NCI-H2107 treated with DMSO at 0.1 percent for 48 hours (cell line): ENCODE measurements at regions not wholly inside any gene's neighbourhood (a gene's known extent, or its start where the extent isn't known, plus 50 kb on each side); places are given as distances from the start of the nearest gene placed in this dataset.
"Not testable (repeated sequence)": the region's sequence is repeated elsewhere in the genome, so short reads cannot be mapped to it uniquely, and the experiment has no call there.

Source experiments
- DNase-seq: peaks from one replicate; lab custom pipeline; 2025; ENCODE audit not compliant: unreplicated experiment; lab: John Stamatoyannopoulos, UW

- DNase-seq: no peak
These were observed 63.1 kb downstream of the MTNR1B start for GRCh38 chr11:93032580-93032979.

- DNase-seq: no peak
These were observed 63.6 kb downstream of the MTNR1B start for GRCh38 chr11:93033093-93033492.

- DNase-seq: no peak
These were observed 64.7 kb downstream of the MTNR1B start for GRCh38 chr11:93034031-93034722.

DNA sequence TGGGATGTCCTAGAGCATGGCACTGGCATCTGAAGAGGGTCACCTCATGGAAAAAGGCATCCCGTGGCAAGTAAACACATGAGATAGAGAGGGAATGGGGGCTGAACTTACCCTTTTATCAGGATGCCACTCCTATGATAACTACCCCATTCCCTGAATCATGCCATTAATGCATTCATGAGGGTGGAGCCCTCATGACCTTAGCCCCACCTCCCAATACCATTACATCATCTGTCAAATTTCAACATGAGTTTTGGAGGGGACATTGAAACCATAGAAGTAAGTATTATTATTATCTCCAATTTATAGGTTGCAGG is 65.2 kb downstream of the MTNR1B start:
- no peak for DNase-seq

DNA sequence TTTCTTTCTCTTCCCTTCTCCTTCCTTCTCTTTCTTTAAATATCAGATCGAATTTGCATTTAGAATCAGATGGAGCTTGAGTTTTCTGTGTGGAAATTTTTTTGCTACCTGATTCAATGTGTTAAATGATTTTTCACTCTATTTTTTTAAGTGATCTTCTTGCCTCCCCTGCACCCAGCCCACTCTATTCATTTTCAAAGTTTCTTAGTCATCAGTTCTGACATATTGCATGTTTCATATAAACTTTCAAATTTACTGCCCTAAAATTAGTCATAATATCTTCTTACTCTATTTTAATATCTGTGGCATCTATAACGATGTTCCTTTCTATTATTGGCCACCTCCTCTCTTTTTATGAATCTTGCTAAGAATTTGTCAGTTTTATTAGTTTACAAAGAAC is 69.1 kb downstream of the MTNR1B start:
- DNase-seq: no peak

- no peak for DNase-seq
These were observed 70.2 kb downstream of the MTNR1B start for GRCh38 chr11:93039531-93040240.

- no peak for DNase-seq
These were observed 72.2 kb downstream of the MTNR1B start for GRCh38 chr11:93041682-93042081.

DNA sequence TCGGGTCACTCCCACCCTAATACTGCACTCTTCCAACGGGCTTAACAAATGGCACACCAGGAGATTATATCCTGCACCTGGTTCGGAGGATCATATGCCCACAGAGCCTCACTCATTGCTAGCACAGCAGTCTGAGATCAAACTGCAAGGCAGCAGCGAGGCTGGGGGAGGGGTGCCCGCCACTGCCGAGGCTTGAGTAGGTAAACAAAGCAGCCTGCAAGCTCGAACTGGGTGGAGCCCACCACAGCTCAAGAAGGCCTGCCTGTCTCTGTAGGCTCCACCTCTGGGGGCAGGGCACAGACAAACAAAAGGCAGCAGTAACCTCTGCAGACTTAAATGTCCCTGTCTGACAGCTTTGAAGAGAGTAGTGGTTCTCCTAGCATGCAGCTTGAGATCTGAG is 73.7 kb downstream of the MTNR1B start:
- DNase-seq: not testable (repeated sequence)

DNA sequence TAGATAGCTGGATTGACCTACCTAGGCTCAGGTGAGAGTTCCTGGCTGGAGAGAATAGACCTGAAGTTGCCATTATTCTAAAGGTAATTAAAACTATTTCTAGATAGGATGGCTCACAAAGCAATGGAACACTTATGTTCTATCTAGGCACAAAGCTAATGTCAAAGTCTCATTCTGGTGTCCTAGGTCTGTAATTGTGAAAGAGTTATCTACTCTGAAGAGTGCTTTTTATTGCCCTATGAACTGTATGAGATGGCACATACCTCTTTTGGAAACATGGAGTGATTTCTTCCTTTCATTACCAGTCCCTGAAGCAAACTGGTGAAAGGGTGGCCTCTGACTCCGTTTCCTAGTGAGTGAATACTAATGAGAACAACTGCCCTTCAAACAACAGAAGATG is 80.3 kb downstream of the MTNR1B start:
- no peak for DNase-seq

- no peak for DNase-seq
These were observed 81.7 kb downstream of the MTNR1B start for GRCh38 chr11:93051186-93051585.

GRCh38 chr11:93053864-93054263 is 84.4 kb downstream of the MTNR1B start:
- DNase-seq: no peak

GRCh38 chr11:93054279-93054678 is 84.8 kb downstream of the MTNR1B start:
- DNase-seq: no peak

DNA sequence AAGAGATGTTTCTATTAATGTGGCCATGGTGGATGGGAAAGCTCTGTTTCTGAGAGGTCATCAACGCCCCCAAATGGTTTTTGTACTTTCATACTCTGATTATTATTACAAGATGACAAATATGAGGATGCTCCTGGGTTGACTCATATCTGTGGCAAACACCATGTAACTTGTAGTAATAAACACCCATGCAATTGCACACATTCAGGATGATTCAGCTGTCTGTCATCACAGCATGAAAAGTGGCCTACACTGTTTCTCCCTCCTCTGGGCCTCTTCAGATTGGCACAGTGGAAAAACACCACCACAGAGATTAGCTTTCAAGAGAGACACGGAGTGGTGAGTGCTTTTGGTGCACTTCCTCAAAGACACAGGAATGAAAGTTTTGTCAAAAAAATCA is 85.4 kb downstream of the MTNR1B start:
- no peak for DNase-seq

DNA sequence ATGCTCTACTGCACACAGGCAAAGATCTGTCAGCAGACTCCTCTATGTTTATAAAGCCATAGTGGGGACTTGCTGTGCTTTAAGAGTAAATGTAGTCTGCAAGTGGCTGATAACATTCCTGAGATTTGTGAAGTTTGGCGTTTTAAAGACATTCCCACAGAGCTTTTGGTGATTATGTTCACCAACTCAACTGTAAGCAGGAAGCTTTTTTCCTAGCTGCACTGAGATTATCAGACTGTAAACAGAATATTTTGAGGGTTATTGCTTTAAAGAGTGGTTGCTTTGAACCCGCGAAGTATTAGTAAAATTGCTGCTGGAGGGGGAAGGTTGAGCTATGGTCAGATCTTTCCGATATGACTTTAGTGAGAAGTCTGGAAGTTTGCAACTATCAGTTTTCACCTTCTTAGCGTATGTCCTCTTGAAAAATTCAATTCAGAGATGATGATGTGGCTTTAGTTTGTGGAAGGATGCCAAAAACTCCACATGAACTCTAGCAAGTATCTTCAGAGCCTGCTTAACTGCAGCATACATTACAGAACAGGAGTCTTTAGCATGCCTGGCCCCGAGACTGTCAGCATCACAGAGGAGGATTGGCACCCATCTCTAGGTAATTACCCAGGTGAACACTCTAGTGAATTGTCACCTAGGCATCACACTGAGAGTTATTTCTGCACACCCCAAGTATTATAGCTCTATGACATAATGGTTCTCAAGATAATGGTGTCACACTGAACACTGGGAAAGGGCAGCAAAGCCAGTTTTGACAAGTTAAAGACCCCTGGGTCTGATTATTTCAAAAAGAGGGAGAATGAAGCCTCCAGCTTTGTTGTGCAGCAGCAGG is 89.9 kb downstream of the MTNR1B start:
- peak; percentile 30 for DNase-seq

GRCh38 chr11:93063086-93063485 is 93.6 kb downstream of the MTNR1B start:
- no peak for DNase-seq

DNA sequence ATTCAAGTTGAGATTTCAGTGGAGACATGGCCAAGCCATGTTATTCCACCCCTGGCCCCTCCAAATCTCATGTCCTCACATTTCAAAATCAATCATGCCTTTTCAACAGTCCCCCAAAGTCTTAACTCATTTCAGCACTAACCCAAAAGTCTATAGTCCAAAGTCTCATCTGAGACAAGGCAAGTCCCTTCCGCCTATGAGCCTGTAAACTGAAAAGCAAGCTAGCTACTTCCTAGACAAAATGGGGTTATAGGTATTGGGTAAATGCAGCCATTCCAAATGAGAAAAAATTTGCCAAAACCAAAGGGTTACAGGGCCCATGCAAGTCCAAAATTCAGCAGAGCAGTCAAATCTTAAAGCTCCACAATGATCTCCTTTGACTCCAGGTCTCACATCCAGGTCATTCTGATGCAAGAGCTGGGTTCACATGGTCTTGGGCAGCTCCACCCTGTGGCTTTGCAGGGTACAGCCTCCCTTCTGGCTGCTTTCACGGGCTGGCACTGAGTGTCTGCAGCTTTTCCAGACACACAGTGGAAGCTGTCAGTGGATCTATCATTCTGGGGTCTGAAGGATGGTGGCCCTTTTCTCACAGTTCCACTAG is 95.7 kb downstream of the MTNR1B start:
- DNase-seq: not testable (repeated sequence)

DNA sequence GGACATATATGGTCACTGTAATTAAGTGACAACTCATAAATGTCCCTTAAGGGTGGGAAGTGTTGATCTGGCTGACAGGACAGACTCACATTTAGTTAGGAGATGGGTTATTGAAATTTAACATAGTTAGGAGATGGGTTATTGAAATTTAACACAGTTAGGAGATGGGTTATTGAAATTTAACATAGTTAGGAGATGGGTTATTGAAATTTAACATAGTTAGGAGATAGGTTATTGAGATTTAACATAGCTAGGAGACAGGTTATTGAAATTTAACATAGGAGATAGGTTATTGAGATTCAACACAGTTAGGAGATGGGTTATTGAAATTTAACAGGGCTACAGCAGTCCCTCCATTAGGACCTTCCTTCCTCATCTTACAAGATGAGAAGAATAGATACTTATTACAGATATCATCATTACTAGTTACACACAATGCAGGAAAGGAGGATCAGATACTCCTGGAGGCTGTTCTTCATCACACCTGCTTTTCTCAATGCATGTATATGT is 98.5 kb downstream of the MTNR1B start:
- no peak for DNase-seq

GRCh38 chr11:93072229-93072914 is 102.9 kb downstream of the MTNR1B start:
- DNase-seq: no peak

GRCh38 chr11:93073026-93073425 is 103.6 kb downstream of the MTNR1B start:
- no peak for DNase-seq

- no peak for DNase-seq
These were observed 104.2 kb downstream of the MTNR1B start for GRCh38 chr11:93073508-93074280.
